HUES6 (cell line): ENCODE measurements at regions not wholly inside any gene's neighbourhood (a gene's known extent, or its start where the extent isn't known, plus 50 kb on each side); places are given as distances from the start of the nearest gene placed in this dataset.

Experiments
- H3K27ac ChIP-seq: 2 replicates; pipeline ENCODE4 v1.7.0; 2013; ENCODE audit warnings: low read depth, mild to moderate bottlenecking, low read length, inconsistent platforms
- H3K27me3 ChIP-seq: 2 replicates; pipeline ENCODE4 v1.6.1; 2013; ENCODE audit warnings: low read length; ENCODE audit not compliant: control insufficient read depth, insufficient read depth
- H3K36me3 ChIP-seq: 2 replicates; pipeline ENCODE4 v1.6.1; 2013; ENCODE audit warnings: low read length; ENCODE audit not compliant: control insufficient read depth, insufficient read depth
- H3K4me1 ChIP-seq: 2 replicates; pipeline ENCODE4 v1.6.1; 2013; ENCODE audit warnings: low read length; ENCODE audit not compliant: control insufficient read depth, insufficient read depth
- H3K4me3 ChIP-seq: 2 replicates; pipeline ENCODE4 v1.5.1; 2013; ENCODE audit warnings: low read depth, low read length
- H3K9ac ChIP-seq: one replicate; pipeline ENCODE4 v1.6.1; 2013; ENCODE audit warnings: mild to moderate bottlenecking, low read length
- H3K9me3 ChIP-seq: 2 replicates; pipeline ENCODE4 v1.6.1; 2013; ENCODE audit warnings: low read depth, low read length; ENCODE audit not compliant: control insufficient read depth, insufficient read depth

DNA sequence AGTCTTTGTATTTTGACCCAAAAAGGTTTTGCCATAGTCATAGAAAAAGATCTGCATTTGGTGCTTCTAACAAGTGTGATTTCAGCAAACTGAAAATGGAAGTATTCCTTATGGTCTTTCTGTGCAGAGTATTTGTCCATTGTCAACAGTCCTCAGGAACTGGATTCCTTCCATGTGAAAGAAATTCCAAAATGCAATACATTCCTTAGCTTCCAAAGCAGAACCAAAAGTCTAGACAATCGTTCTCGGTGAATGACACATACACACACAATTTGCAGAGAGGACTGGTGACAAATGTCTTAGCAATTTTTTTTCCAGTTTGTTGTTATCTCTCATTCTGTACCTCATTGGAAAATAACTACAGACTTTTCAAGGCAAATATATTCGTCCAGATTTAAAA, 562.2 kb upstream of the SLIT2 start:
- Histone ChIP-seq H3K4me1 (no peaks in the 10 kb centered on the region; the same call in 1 of the 2 replicates), H3K9me3 (no peaks in the 10 kb centered on the region), H3K4me3 (no peak overlapping the region), H3K9ac (no peak overlapping the region), H3K27me3 (no peaks in the 10 kb centered on the region), H3K27ac (no peak overlapping the region), H3K36me3 (no peaks in the 10 kb centered on the region)

DNA sequence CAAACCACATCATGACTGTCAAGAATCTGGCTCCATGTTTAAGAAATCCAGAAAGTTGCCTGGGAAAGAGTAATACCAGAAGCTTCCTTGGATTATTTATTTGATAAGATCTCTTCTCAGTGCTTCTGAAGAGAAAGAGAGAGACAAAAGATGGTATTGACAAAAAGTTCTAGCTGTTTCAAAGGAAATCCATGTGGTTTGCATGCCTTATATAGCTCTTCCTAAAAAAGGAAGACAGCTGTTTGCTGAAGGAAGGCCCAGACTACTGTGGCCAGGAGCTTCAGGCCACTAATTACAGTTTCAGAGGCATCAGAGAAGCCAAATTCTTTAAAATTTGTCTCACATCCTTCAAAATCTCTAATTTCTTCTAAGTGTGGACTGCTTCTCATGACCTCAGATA, 565.2 kb upstream of the SLIT2 start:
- H3K4me1 ChIP-seq = no peaks in the 10 kb centered on the region
- no peaks in the 10 kb centered on the region for H3K9me3 ChIP-seq
- H3K27ac ChIP-seq = no peak overlapping the region

DNA sequence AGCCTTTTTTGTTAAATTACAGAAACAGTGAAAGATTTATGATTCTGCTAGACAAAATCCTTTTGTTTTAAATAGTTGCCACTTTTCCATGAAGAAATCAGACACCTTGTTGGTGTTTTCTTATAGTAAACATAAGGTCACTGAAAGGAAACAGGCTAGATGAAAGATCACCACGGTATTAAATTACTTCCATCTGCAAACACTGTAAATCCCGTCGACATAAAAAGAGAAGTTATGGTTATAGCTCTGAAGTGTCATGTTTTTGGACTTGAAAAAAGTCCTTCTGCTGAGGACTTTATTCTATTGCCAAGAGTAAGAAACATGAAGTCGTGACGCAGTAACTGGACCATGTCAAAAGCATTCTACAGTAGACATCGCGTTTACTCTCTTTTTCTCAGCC, 567.6 kb upstream of the SLIT2 start:
- no peak overlapping the region for H3K9ac ChIP-seq
- H3K27me3 ChIP-seq = no peaks in the 10 kb centered on the region
- no peaks in the 10 kb centered on the region for H3K36me3 ChIP-seq
- H3K4me1 ChIP-seq = no peaks in the 10 kb centered on the region
- H3K4me3 ChIP-seq = no peak overlapping the region
- H3K9me3 ChIP-seq = no peaks in the 10 kb centered on the region
- H3K27ac ChIP-seq = no peak overlapping the region

More for the DNA sequence above, 565.2 kb upstream of the SLIT2 start:
- Histone ChIP-seq H3K36me3 (no peaks in the 10 kb centered on the region), H3K4me3 (no peak overlapping the region), H3K27me3 (no peaks in the 10 kb centered on the region), H3K9ac (no peak overlapping the region)

DNA sequence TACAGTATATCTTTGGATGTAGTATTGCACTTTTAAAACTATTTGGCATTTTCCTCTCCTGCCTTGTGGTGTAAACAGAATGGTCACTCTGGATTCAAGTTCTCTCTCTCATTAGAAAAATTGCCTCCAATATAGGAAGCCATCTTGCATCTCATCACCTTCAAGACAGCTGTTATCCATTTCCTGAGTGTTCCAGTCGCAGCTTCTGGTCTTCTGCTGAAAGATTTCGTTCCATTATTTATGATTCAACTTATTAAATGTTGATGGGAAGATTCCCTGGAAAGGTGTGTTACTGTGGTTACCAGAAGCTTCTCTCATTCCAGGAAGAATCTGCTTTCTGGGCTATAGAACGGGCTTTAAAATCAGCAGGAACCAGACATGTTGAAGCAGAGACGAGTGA, 568.3 kb upstream of the SLIT2 start:
- Histone ChIP-seq H3K27me3 (no peaks in the 10 kb centered on the region), H3K9me3 (no peaks in the 10 kb centered on the region), H3K9ac (no peak overlapping the region), H3K27ac (no peak overlapping the region), H3K4me3 (no peak overlapping the region), H3K36me3 (no peaks in the 10 kb centered on the region), H3K4me1 (no peaks in the 10 kb centered on the region)

DNA sequence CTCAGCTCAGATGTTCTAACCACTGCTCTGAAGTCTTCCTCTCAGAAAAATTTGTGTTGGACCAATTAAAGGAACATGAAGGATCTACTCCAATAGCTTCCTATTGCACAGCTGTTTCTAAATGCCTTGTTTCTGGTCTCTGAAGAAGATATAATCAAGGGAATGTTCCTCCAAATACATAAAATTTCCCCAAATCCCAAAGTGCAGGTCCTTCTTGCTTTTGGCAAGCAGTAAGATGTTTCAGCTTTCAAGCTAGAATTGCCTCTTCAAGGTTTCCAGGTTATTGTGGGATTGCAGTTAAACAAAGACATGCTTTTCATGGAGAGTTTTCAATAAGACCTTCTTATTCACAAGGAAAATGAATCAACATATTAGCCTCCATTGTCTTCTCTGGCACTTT, 574.5 kb upstream of the SLIT2 start:
- Histone ChIP-seq H3K4me3 (no peak overlapping the region), H3K27me3 (no peaks in the 10 kb centered on the region), H3K9me3 (no peaks in the 10 kb centered on the region), H3K27ac (no peak overlapping the region), H3K4me1 (no peaks in the 10 kb centered on the region), H3K9ac (no peak overlapping the region), H3K36me3 (no peaks in the 10 kb centered on the region)

DNA sequence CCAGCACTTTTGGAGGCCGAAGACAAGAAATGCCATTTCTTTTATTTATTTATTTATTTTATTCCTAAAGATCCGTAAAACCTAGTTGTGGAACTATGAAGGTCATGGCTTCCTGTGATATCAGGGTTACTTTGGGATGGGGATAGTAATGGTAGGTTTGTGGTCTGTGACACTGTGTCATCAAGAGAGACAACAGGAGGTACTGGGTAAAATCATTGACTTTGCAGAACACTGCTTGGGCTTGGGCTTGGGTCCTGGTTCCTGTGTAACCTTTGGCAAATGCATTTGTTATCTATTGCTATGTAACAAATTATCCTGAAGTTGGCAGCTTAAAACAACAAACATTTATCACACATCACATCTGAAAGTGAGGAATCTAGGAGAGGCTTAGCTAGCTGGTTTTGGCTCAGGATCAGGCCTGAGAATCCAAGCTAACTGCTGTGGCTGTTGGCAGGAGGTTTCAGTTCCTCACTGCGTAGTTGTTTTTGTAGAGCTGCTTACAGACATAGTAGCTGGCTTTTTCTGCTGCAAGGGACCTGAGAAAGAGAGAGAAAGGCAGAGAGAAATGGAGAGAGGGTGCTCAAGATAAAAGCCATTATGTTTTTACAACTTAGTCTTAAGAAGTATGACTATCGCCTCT, 576.4 kb upstream of the SLIT2 start:
- Histone ChIP-seq H3K9me3 (0 out of 2 replicates have a peak, but pooled peaks cover 2% of the 10 kb centered on the region), H3K36me3 (no peaks in the 10 kb centered on the region), H3K4me1 (no peaks in the 10 kb centered on the region), H3K4me3 (no peak overlapping the region), H3K27me3 (no peaks in the 10 kb centered on the region), H3K9ac (no peak overlapping the region), H3K27ac (no peak overlapping the region)

DNA sequence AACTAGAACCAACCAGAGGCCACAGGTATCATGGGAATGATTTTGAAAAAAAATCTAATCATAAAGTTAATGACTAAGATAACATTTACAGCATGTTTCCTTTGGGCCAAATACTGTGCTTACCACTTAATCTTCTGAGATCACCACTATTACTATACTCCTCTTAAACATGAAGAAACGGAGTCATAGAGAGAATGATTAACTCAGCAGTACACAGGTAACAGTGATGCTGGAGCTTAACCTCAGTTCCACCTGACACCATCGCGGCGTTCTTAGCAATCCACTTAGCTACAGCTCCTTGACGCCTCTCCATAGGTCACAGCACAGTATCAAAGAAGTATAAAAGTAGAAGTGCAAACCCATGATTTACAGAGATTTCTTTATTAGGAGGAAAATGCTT, 592.6 kb upstream of the SLIT2 start:
- Histone ChIP-seq H3K27me3 (no peaks in the 10 kb centered on the region), H3K9ac (no peak overlapping the region), H3K27ac (no peak overlapping the region), H3K36me3 (no peaks in the 10 kb centered on the region), H3K9me3 (no peaks in the 10 kb centered on the region), H3K4me3 (no peak overlapping the region), H3K4me1 (no peaks in the 10 kb centered on the region)

DNA sequence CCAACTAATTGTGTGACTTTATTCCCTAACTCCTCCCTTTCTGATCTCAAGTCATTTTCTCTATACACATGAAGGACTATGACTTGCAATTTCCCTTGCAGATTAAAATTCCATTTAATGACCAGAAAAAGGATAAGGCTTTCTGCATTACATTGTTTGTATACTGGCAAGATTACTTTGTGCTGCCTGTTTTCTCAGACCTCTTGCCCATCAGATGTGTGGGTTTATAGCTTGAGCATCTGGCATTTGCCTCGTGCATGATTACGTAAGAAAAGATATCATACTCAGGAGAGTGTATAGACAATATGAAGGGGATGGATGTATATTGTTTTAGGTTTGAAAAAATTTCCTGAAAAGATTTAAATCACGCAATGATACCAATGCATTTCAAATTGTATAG, 593.8 kb upstream of the SLIT2 start:
- Histone ChIP-seq H3K36me3 (no peaks in the 10 kb centered on the region), H3K27ac (no peak overlapping the region), H3K9ac (no peak overlapping the region), H3K27me3 (no peaks in the 10 kb centered on the region), H3K4me3 (no peak overlapping the region), H3K9me3 (no peaks in the 10 kb centered on the region), H3K4me1 (no peaks in the 10 kb centered on the region)

DNA sequence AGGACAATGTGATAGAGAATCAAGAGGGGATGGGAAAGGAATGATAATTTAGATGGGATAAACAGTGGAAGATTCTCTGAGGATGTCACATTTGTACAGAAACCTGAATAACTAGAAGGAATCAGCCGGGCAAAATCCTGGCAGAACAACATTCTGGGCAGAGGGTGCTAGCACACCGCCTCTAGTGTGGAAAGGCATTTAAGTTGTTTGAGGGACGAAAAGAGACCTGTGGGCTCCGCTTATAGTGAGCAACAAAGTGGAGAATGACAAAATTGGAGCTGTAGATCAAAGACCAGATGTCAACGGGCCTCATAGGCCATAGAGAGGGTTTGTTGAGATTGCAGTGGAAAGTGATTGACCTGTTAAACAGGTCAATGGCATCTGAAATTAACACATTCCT, 596.0 kb upstream of the SLIT2 start:
- Histone ChIP-seq H3K9me3 (no peaks in the 10 kb centered on the region), H3K4me3 (no peak overlapping the region), H3K4me1 (no peaks in the 10 kb centered on the region), H3K36me3 (no peaks in the 10 kb centered on the region), H3K27me3 (no peaks in the 10 kb centered on the region), H3K27ac (no peak overlapping the region), H3K9ac (no peak overlapping the region)

DNA sequence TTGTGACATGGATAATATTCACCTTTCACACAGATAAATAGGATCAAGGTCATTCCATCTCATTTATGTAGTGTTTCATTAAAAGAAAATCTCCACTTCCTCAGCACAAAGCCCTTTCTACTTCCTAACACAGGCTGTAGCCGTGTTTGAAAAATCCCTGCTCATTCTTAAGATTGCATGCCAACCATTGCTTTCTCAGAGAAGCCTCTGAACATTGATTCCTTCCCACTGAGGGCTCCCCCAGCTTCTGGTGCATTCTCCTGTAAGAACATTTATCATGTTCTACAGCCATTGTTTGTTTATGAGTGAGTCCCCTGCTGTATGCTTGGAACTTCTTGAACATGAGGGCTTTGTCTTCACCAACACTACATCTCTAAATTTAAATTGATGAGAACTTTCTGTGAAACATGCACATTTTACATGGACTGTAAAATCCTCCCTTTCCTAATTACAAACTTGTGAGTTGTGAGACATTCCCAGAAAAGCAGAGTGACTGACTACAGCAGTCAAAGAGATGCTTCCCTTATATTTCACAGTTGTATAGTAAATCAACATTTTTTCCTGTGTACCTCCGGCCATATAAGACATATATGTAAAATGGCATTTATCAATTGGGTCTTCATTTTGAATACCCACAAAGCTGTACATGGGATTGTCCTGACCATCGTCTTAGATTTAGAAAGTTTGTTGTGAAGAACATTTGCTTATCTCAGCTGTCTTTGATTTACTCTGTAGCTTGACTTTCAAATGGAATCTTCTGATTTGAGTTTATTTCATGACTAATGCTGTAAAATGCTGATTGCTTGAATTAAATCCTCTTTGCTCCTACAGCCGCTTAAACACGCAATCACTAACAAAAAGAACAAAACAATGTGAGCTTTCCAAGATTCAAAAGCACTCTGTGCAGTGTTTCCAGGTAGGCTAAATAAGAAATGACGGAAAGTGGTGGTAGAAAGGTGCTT, 600.5 kb upstream of the SLIT2 start:
- Histone ChIP-seq H3K9ac (no peak overlapping the region), H3K4me3 (no peak overlapping the region), H3K36me3 (no peaks in the 10 kb centered on the region), H3K27me3 (no peaks in the 10 kb centered on the region), H3K9me3 (no peaks in the 10 kb centered on the region), H3K27ac (no peak overlapping the region), H3K4me1 (no peaks in the 10 kb centered on the region)

DNA sequence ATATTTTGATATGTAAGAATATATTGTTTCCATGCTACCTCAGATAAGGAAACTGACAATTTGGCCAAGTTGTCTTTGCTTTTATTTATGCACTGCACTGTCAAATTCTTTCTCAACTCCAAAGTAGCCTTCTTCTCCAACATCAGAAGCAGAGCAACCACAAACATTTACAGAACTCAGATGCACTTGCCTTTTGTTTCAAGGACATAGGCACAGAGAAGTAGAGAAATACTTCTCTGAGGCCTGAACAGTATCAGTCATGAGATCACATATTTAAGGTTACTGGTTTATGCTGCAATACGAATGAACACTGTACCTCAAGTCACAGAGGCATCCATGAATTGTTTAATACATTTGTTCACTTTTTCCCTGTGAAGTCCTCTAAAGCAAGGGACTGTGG, 606.1 kb upstream of the SLIT2 start:
- Histone ChIP-seq H3K9me3 (0 out of 2 replicates have a peak, but pooled peaks cover 2% of the 10 kb centered on the region), H3K36me3 (no peaks in the 10 kb centered on the region), H3K4me1 (no peaks in the 10 kb centered on the region)

More for the DNA sequence above, 606.1 kb upstream of the SLIT2 start:
- no peak overlapping the region for H3K4me3 ChIP-seq
- no peak overlapping the region for H3K27ac ChIP-seq
- H3K27me3 ChIP-seq = no peaks in the 10 kb centered on the region
- H3K9ac ChIP-seq = no peak overlapping the region
